ENCODE measurements at regions not wholly inside any gene's neighbourhood (a gene's known extent, or its start where the extent isn't known, plus 50 kb on each side); places are given as distances from the start of the nearest gene placed in this dataset.
A peak's percentile ranks its signal among the peaks of the same experiment; 100 is the strongest.
"Not testable (repeated sequence)": the region's sequence is repeated elsewhere in the genome, so short reads cannot be mapped to it uniquely, and the experiment has no call there.

- Histone ChIP-seq H3K9ac (ENCODE audit: extremely low read depth, insufficient read length, low read length) (no peak overlapping the region), H4K20me1 (ENCODE audit: control insufficient read depth, insufficient read depth, insufficient read length) (no peaks in the 10 kb centered on the region), H3K18ac (ENCODE audit: insufficient read length, low read depth, low read length) (no peak overlapping the region), H2BK5ac (ENCODE audit: insufficient read length, low read length) (no peak overlapping the region), H4K8ac (replicated peaks; ENCODE audit: insufficient read length, low read depth, low read length) (no peak overlapping the region), H3K27ac (ENCODE audit: insufficient read length, low read depth, low read length) (no peak overlapping the region), H2BK20ac (ENCODE audit: low read depth, low read length, poor library complexity, severe bottlenecking) (no peak overlapping the region), H3K14ac (ENCODE audit: insufficient read depth, low read length) (no peak overlapping the region), H2BK120ac (ENCODE audit: low read depth, low read length, poor library complexity, severe bottlenecking) (no peak overlapping the region), H2AK5ac (ENCODE audit: insufficient read length, low read length) (no peak overlapping the region), H4K5ac (ENCODE audit: insufficient read length, low read depth, low read length) (no peak overlapping the region), H2BK12ac (ENCODE audit: insufficient read length, low read depth, low read length) (no peak overlapping the region), H2AFZ (ENCODE audit: low read length) (no peak overlapping the region), H3K23ac (ENCODE audit: insufficient read length, low read depth, low read length) (no peak overlapping the region), H3K56ac (ENCODE audit: insufficient read length, low read depth, low read length) (no peak overlapping the region), H3K79me2 (ENCODE audit: insufficient read depth, low read length) (no peaks in the 10 kb centered on the region), H3K9me3 (ENCODE audit: control insufficient read depth, low read depth, low read length) (no peaks in the 10 kb centered on the region), H3K4me1 (ENCODE audit: insufficient read depth, low read length) (no peaks in the 10 kb centered on the region), H3K79me1 (ENCODE audit: insufficient read depth, low read depth, low read length, poor library complexity, severe bottlenecking) (no peaks in the 10 kb centered on the region), H3K4ac (ENCODE audit: low read depth, low read length) (no peak overlapping the region), H4K91ac (ENCODE audit: insufficient read length, low read depth, low read length) (no peak overlapping the region), H2BK15ac (ENCODE audit: low read depth, low read length) (no peak overlapping the region), H3T11ph (ENCODE audit: low read length) (no peak overlapping the region), H3K4me2 (ENCODE audit: insufficient read depth, insufficient read length, low read length) (no peak overlapping the region), H3K27me3 (ENCODE audit: insufficient read depth, low read length) (no peaks in the 10 kb centered on the region), H3K23me2 (ENCODE audit: insufficient read length, low read depth, low read length, poor library complexity, severe bottlenecking) (no peaks in the 10 kb centered on the region)
- H3K36me3 Mint-ChIP-seq (ENCODE audit: insufficient read depth in 1 of 3, low read depth in 3 of 3) = peaks cover 7 to 10% (median 7%) of the 10 kb centered on the region in 3 experiments; a peak in 6 of 7 replicates
- WGBS (ENCODE audit: extremely low coverage, insufficient read length, low lambda C conversion rate) = no CpG with 5 or more reads among the region's 2 CpGs
- peaks cover 7 to 10% of the 10 kb centered on the region in 2 experiments; a peak in 3 of 5 replicates for H3K9me3 Mint-ChIP-seq
- peaks cover 0 to 7% of the 10 kb centered on the region in 2 experiments; a peak in 2 of 4 replicates for H3K4me1 Mint-ChIP-seq
- peaks cover 4% of the 10 kb centered on the region for H3K27me3 Mint-ChIP-seq (ENCODE audit: low read depth)
- H3K4me3 Mint-ChIP-seq = peak overlapping the region in 1 of 2 experiments; percentile 0; a peak in 2 of 5 replicates
- TF ChIP-seq CTCF (conservative IDR thresholded peaks at IDR 0.05) = no peak
- DNase-seq = no peak
- H3K27ac Mint-ChIP-seq = no peak overlapping the region; a peak in 1 of 7 replicates
Observed at GRCh38 chr9:99497641-99498040, 275.6 kb downstream of the SEC61B start.

- H3K27ac Mint-ChIP-seq; H3T11ph ChIP-seq (ENCODE audit: low read length); H3K18ac ChIP-seq (ENCODE audit: insufficient read length, low read depth, low read length); H3K4me2 ChIP-seq (ENCODE audit: insufficient read depth, insufficient read length, low read length); H4K20me1 ChIP-seq (ENCODE audit: control insufficient read depth, insufficient read depth, insufficient read length); H2AK5ac ChIP-seq (ENCODE audit: insufficient read length, low read length); H3K9me3 ChIP-seq (ENCODE audit: control insufficient read depth, low read depth, low read length); H2AFZ ChIP-seq (ENCODE audit: low read length); H3K56ac ChIP-seq (ENCODE audit: insufficient read length, low read depth, low read length); H3K4me1 ChIP-seq (ENCODE audit: insufficient read depth, low read length); H3K23me2 ChIP-seq (ENCODE audit: insufficient read length, low read depth, low read length, poor library complexity, severe bottlenecking); H2BK120ac ChIP-seq (ENCODE audit: low read depth, low read length, poor library complexity, severe bottlenecking); H3K79me1 ChIP-seq (ENCODE audit: insufficient read depth, low read depth, low read length, poor library complexity, severe bottlenecking); H2BK12ac ChIP-seq (ENCODE audit: insufficient read length, low read depth, low read length); H2BK15ac ChIP-seq (ENCODE audit: low read depth, low read length); H3K27me3 ChIP-seq (ENCODE audit: insufficient read depth, low read length); H3K4me1 Mint-ChIP-seq; H3K9ac ChIP-seq (ENCODE audit: extremely low read depth, insufficient read length, low read length); H3K14ac ChIP-seq (ENCODE audit: insufficient read depth, low read length); H4K5ac ChIP-seq (ENCODE audit: insufficient read length, low read depth, low read length); H3K23ac ChIP-seq (ENCODE audit: insufficient read length, low read depth, low read length); H3K79me2 ChIP-seq (ENCODE audit: insufficient read depth, low read length); H3K4ac ChIP-seq (ENCODE audit: low read depth, low read length); DNase-seq; H3K27me3 Mint-ChIP-seq (ENCODE audit: low read depth); H2BK20ac ChIP-seq (ENCODE audit: low read depth, low read length, poor library complexity, severe bottlenecking); H2BK5ac ChIP-seq (ENCODE audit: insufficient read length, low read length); H4K91ac ChIP-seq (ENCODE audit: insufficient read length, low read depth, low read length); H4K8ac ChIP-seq (replicated peaks; ENCODE audit: insufficient read length, low read depth, low read length); H3K36me3 Mint-ChIP-seq (ENCODE audit: insufficient read depth in 1 of 3, low read depth in 3 of 3); H3K27ac ChIP-seq (ENCODE audit: insufficient read length, low read depth, low read length): not testable (repeated sequence)
- H3K9me3 Mint-ChIP-seq = peaks cover 9 to 14% of the 10 kb centered on the region in 2 experiments; a peak in 3 of 5 replicates
- peak overlapping the region; percentile 51 to 71 for H3K4me3 Mint-ChIP-seq
- no CpG with 5 or more reads among the region's 16 CpGs for WGBS (ENCODE audit: extremely low coverage, insufficient read length, low lambda C conversion rate)
Observed at GRCh38 chr9:99498979-99499378, 276.9 kb downstream of the SEC61B start.
